Gastroesophageal sphincter (tissue), 3 donors: ENCODE measurements at regions not wholly inside any gene's neighbourhood (a gene's known extent, or its start where the extent isn't known, plus 50 kb on each side); places are given as distances from the start of the nearest gene placed in this dataset.

Experiments used
- CTCF ChIP-seq, 4 experiments: fragments of 200-600 bp in 2 of 4; fragments of 450-650 bp in 2 of 4; sonication (generic) in 1 of 4; IDR thresholded peaks; one replicate each; pipeline ENCODE4 v1.5.1; 2017 to 2019; ENCODE audit warnings: antibody characterized with exemption in 4 of 4, mild to moderate bottlenecking in 2 of 4, moderate library complexity in 2 of 4
- POLR2A ChIP-seq, 2 donors: fragments of 450-650 bp; IDR thresholded peaks; one replicate each; pipeline ENCODE4 v1.6.1; 2017; ENCODE audit warnings: antibody characterized with exemption in 2 of 2, mild to moderate bottlenecking in 2 of 2, moderate library complexity in 1 of 2

GRCh38 chr5:167160388-167160787 is 1131.1 kb upstream of the WWC1 start:
- TF ChIP-seq POLR2A (IDR thresholded peaks at IDR 0.05) (no peak), CTCF (IDR thresholded peaks at IDR 0.05) (no peak)
